Peyer's patch (tissue), 4 donors: ENCODE measurements at regions not wholly inside any gene's neighbourhood (a gene's known extent, or its start where the extent isn't known, plus 50 kb on each side); places are given as distances from the start of the nearest gene placed in this dataset.

Experiments used
- DNase-seq, 3 donors: peaks; one replicate each; pipeline ENCODE4 v3.0.0-alpha.2; 2017 to 2019
- H3K27ac ChIP-seq, 4 donors: fragments of 200-600 bp; sonication (generic); one replicate each; pipeline ENCODE4 v1.5.1; 2016 to 2019
- H3K27me3 ChIP-seq, 2 donors: fragments of 200-600 bp; sonication (generic); one replicate each; pipeline ENCODE4 v1.5.1; 2019
- H3K36me3 ChIP-seq, 3 donors: fragments of 200-600 bp; sonication (generic); one replicate each; pipeline ENCODE4 v1.5.1; 2016 to 2019
- H3K4me1 ChIP-seq, 4 donors: fragments of 200-600 bp; sonication (generic); one replicate each; pipeline ENCODE4 v1.5.1; 2016 to 2019
- H3K4me3 ChIP-seq, 4 donors: fragments of 200-600 bp; sonication (generic); 1 replicate in 3 of 4; 2 replicates in 1 of 4; pipeline ENCODE4 v1.5.1; 2016 to 2019; ENCODE audit warnings: mild to moderate bottlenecking in 1 of 4
- H3K9me3 ChIP-seq, 4 donors: fragments of 200-600 bp; sonication (generic); one replicate each; pipeline ENCODE4 v1.5.1; 2016 to 2019; ENCODE audit warnings: mild to moderate bottlenecking in 1 of 4
- POLR2A ChIP-seq, 2 donors: fragments of 450-650 bp; IDR thresholded peaks; one replicate each; pipeline ENCODE4 v1.5.1; 2017; ENCODE audit warnings: antibody characterized with exemption in 2 of 2, mild to moderate bottlenecking in 2 of 2, moderate library complexity in 2 of 2
- TF ChIP-seq, protein P1 (sequence below), 6 experiments: fragments of 450-650 bp in 4 of 6; fragments of 200-600 bp in 2 of 6; sonication (generic) in 1 of 6; IDR thresholded peaks; one replicate each; pipeline ENCODE4 v1.5.1; 2017 to 2019; ENCODE audit warnings: antibody characterized with exemption in 6 of 6, mild to moderate bottlenecking in 3 of 6, moderate library complexity in 1 of 6

DNA sequence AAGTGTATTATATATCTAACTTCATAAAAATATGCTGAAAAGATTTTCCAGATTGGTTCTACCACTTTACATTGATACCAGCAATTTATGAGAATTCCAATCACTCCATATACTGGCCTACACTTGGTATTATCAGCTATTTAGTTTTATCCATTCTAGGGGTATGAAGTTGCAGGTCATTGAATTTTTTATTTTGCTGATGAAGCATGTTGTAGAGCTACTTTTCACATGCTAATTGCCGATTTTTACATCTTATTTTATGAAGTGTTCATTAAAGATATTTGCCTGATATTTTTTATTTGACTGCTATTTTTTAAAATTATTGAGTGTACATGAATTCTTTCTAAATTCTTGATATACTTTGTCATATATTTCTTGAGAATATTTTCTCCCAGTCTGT is 542.1 kb downstream of the ADCYAP1 start:
- H3K27ac ChIP-seq: no peak overlapping the region

DNA sequence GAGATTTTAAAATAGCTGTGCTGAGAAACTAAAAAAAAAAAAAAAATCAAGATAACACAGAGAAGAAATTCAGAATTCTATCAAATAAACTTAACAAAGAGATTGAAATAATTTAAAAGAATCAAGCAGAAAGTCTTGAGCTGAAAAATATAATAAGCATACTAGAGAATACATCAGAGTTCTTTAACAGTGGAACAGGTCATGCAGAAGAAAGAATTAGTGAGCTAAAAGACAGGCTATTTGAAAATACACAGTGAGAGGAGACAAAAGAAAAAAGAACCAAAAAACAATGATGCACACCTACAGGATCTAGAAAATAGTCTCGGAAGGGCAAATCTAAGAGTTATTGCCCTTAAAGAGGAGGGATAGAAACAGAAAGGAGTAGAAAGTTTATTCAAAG is 548.1 kb downstream of the ADCYAP1 start:
- Histone ChIP-seq H3K27me3 (no peaks in the 10 kb centered on the region), H3K4me1 (no peaks in the 10 kb centered on the region), H3K27ac (no peak overlapping the region), H3K9me3 (peaks cover 0 to 6% (median 0%) of the 10 kb centered on the region in 4 donors), H3K36me3 (no peaks in the 10 kb centered on the region), H3K4me3 (no peak overlapping the region)
- DNase-seq: no peak
- TF ChIP-seq, protein P1, sequence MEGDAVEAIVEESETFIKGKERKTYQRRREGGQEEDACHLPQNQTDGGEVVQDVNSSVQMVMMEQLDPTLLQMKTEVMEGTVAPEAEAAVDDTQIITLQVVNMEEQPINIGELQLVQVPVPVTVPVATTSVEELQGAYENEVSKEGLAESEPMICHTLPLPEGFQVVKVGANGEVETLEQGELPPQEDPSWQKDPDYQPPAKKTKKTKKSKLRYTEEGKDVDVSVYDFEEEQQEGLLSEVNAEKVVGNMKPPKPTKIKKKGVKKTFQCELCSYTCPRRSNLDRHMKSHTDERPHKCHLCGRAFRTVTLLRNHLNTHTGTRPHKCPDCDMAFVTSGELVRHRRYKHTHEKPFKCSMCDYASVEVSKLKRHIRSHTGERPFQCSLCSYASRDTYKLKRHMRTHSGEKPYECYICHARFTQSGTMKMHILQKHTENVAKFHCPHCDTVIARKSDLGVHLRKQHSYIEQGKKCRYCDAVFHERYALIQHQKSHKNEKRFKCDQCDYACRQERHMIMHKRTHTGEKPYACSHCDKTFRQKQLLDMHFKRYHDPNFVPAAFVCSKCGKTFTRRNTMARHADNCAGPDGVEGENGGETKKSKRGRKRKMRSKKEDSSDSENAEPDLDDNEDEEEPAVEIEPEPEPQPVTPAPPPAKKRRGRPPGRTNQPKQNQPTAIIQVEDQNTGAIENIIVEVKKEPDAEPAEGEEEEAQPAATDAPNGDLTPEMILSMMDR (IDR thresholded peaks at IDR 0.05): no peak
- no peak for TF ChIP-seq POLR2A (IDR thresholded peaks at IDR 0.05)

More for the DNA sequence above, 542.1 kb downstream of the ADCYAP1 start:
- Histone ChIP-seq H3K4me3 (no peak overlapping the region), H3K4me1 (no peaks in the 10 kb centered on the region), H3K9me3 (peaks cover 0 to under 1% (median 0%) of the 10 kb centered on the region in 4 donors), H3K27me3 (no peaks in the 10 kb centered on the region), H3K36me3 (no peaks in the 10 kb centered on the region)
- no peak for TF ChIP-seq POLR2A (IDR thresholded peaks at IDR 0.05)
- TF ChIP-seq, protein P1 (IDR thresholded peaks at IDR 0.05): no peak
- no peak for DNase-seq

DNA sequence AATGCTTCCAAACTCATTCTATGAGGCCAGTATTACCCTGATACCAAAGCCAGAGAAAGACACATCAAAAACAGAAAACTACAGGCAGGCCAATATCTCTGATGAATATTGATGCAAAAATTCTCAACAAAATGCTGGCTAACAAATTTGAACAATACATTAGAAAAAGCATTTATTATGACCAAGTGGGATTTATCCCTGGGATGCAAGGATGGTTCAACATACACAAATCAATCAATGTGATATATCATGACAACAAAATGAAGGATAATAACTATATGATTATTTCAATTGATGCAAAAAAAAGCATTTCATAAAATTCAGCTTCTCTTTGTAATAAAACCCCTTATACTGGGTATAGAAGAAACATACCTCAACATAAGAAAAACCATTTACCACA is 550.9 kb downstream of the ADCYAP1 start:
- H3K4me3 ChIP-seq: no peak overlapping the region
- H3K27ac ChIP-seq: no peak overlapping the region
- peaks cover 0 to 6% (median 0%) of the 10 kb centered on the region in 4 donors for H3K9me3 ChIP-seq
- no peak for DNase-seq
- no peaks in the 10 kb centered on the region for H3K27me3 ChIP-seq
- no peaks in the 10 kb centered on the region for H3K36me3 ChIP-seq
- TF ChIP-seq POLR2A (IDR thresholded peaks at IDR 0.05): no peak
- TF ChIP-seq, protein P1 (IDR thresholded peaks at IDR 0.05): no peak
- no peaks in the 10 kb centered on the region for H3K4me1 ChIP-seq

DNA sequence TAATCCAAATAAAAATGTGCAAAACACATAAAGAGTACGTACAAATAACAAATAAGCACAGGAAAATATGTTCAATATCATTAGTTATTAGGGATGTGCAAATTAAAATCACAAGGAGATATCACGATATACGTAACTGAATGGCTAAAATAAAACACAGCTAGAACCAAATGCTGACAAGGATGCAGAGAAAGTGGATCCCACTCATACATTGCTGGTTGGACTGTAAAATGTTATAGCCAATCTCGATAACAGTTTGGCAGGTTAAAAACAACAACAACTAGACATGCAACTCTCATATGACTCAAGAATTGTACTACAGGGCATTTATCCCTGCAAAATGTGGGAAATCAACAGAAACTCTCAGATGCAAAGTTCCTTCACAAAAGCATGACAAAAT is 553.9 kb downstream of the ADCYAP1 start:
- H3K27me3 ChIP-seq: no peaks in the 10 kb centered on the region
- no peaks in the 10 kb centered on the region for H3K36me3 ChIP-seq
- H3K4me1 ChIP-seq: no peaks in the 10 kb centered on the region
- no peak overlapping the region for H3K4me3 ChIP-seq
- TF ChIP-seq, protein P1 (IDR thresholded peaks at IDR 0.05): no peak
- no peak for TF ChIP-seq POLR2A (IDR thresholded peaks at IDR 0.05)
- no peaks in the 10 kb centered on the region for H3K9me3 ChIP-seq
- H3K27ac ChIP-seq: no peak overlapping the region
- no peak for DNase-seq

DNA sequence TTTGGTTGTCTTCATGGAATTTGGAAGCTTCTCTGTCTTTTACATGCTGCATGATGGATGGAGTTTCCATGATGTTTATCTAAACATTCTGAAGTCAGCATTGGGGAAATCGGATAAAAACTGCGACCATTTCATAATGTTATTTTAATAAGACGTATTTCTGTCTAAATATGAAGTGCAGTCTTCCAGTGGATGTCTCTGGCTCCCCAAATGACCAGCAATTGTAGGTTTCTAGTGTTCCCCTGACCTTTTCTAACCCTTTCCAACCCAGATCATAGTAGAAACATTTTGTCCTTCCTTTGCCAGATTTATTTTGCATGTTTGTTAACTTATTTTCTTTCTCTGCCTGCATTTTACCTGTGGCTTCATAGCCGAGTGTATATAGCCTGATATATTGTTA is 559.3 kb downstream of the ADCYAP1 start:
- DNase-seq: no peak
- Histone ChIP-seq H3K9me3 (no peaks in the 10 kb centered on the region), H3K27ac (no peak overlapping the region), H3K36me3 (no peaks in the 10 kb centered on the region), H3K4me1 (no peaks in the 10 kb centered on the region), H3K4me3 (no peak overlapping the region), H3K27me3 (no peaks in the 10 kb centered on the region)
- no peak for TF ChIP-seq POLR2A (IDR thresholded peaks at IDR 0.05)
- TF ChIP-seq, protein P1 (IDR thresholded peaks at IDR 0.05): no peak
